Panc1 (cell line): ENCODE measurements at regions not wholly inside any gene's neighbourhood (a gene's known extent, or its start where the extent isn't known, plus 50 kb on each side); places are given as distances from the start of the nearest gene placed in this dataset.

Source experiments
- ATAC-seq: fragments of 200-7000 bp; cut with Tn5 transposase; 2 replicates; pipeline ENCODE4 v1.9.1; 2020; ENCODE audit warnings: mild to moderate bottlenecking, moderate library complexity
- BruUV-seq: library from RNA; stranded (reverse); fragments of 400-500 nt; replicated peaks from 2 replicates; lab custom pipeline; 2021; lab: Mats Ljungman, UMichigan
- CTCF ChIA-PET: fragments of 300-600 bp; sonication (Branson Sonifier 250); formaldehyde crosslinking; loops from one replicate; lab custom pipeline; 2022; ENCODE audit warnings: antibody characterized with exemption; lab: Charles Lee
- POLR2A ChIA-PET: fragments of 300-600 bp; sonication (Branson Sonifier 250); formaldehyde crosslinking; loops from one replicate; lab custom pipeline; 2022; ENCODE audit warnings: antibody characterized with exemption; lab: Charles Lee
- DNase-seq: peaks from one replicate; pipeline ENCODE4 v3.0.0-alpha.2; 2010; ENCODE audit warnings: low read depth, low spot score
- H3K27ac ChIP-seq: 2 replicates; pipeline ENCODE4 v1.5.1; 2011; ENCODE audit warnings: mild to moderate bottlenecking, low read length, inconsistent platforms
- H3K27me3 ChIP-seq: fragments of 200-500 bp; sonication (Bioruptor generic); 2 replicates; pipeline ENCODE4 v1.6.0; 2014; ENCODE audit warnings: low read length, inconsistent platforms; ENCODE audit not compliant: control insufficient read depth, insufficient read depth
- H3K36me3 ChIP-seq: fragments of 200-500 bp; sonication (Bioruptor generic); 2 replicates; pipeline ENCODE4 v1.5.1; 2014; ENCODE audit warnings: inconsistent platforms, mild to moderate bottlenecking, low read length, moderate library complexity; ENCODE audit not compliant: control insufficient read depth, insufficient read depth
- H3K4me1 ChIP-seq: 2 replicates; pipeline ENCODE4 v1.5.1; 2011; ENCODE audit warnings: inconsistent platforms, mild to moderate bottlenecking, low read length, moderate library complexity; ENCODE audit not compliant: control insufficient read depth, insufficient read depth
- H3K4me3 ChIP-seq, 2 experiments: 2 replicates each; pipeline ENCODE4 v1.5.1; 2011 to 2012; ENCODE audit warnings: low read depth in 2 of 2, low read length in 2 of 2, mild to moderate bottlenecking in 2 of 2, inconsistent platforms in 1 of 2, moderate library complexity in 1 of 2
- H3K9me3 ChIP-seq: fragments of 200-500 bp; sonication (Bioruptor generic); 2 replicates; pipeline ENCODE4 v1.5.1; 2014; ENCODE audit warnings: low read depth, mild to moderate bottlenecking, inconsistent platforms, low read length, moderate library complexity; ENCODE audit not compliant: control insufficient read depth, insufficient read depth
- POLR2AphosphoS5 ChIP-seq: IDR thresholded peaks from 2 replicates; pipeline ENCODE4 v1.6.1; 2012; ENCODE audit warnings: mild to moderate bottlenecking, low read depth, low read length, moderate library complexity
- SIN3A ChIP-seq: IDR thresholded peaks from 2 replicates; pipeline ENCODE4 v1.6.1; 2012; ENCODE audit warnings: low read depth, mild to moderate bottlenecking, low read length, moderate library complexity, borderline replicate concordance; ENCODE audit not compliant: insufficient read depth
- TCF7L2 ChIP-seq: IDR thresholded peaks from 2 replicates; pipeline ENCODE4 v1.6.1; 2011; ENCODE audit warnings: mild to moderate bottlenecking, low read depth, low read length, inconsistent platforms
- in situ Hi-C: cut with HindIII; loops from 2 replicates; pipeline ENCODE4 v1.10.0; 2016; ENCODE audit warnings: low sequenced_read_pairs, low pct_unique_long_range_greater_than_20kb
- intact Hi-C: fragments of 100-400 bp; cut with micrococcal nuclease; formaldehyde crosslinking; loops from one replicate; pipeline ENCODE4 v1.10.0; 2022; ENCODE audit not compliant: unreplicated experiment
- TF ChIP-seq, protein P1 (sequence below), 2 experiments: IDR thresholded peaks; 2 replicates each; pipeline ENCODE4 v1.6.1; 2011 to 2012; ENCODE audit warnings: low read depth in 2 of 2, control low read depth in 1 of 2, low read length in 1 of 2, mild to moderate bottlenecking in 1 of 2, moderate library complexity in 1 of 2; ENCODE audit not compliant: insufficient read depth in 1 of 2
- TF ChIP-seq, protein P2 (sequence below): fragments of 450-650 bp; IDR thresholded peaks from 2 replicates; pipeline ENCODE4 v1.5.1; 2017; ENCODE audit warnings: mild to moderate bottlenecking

DNA sequence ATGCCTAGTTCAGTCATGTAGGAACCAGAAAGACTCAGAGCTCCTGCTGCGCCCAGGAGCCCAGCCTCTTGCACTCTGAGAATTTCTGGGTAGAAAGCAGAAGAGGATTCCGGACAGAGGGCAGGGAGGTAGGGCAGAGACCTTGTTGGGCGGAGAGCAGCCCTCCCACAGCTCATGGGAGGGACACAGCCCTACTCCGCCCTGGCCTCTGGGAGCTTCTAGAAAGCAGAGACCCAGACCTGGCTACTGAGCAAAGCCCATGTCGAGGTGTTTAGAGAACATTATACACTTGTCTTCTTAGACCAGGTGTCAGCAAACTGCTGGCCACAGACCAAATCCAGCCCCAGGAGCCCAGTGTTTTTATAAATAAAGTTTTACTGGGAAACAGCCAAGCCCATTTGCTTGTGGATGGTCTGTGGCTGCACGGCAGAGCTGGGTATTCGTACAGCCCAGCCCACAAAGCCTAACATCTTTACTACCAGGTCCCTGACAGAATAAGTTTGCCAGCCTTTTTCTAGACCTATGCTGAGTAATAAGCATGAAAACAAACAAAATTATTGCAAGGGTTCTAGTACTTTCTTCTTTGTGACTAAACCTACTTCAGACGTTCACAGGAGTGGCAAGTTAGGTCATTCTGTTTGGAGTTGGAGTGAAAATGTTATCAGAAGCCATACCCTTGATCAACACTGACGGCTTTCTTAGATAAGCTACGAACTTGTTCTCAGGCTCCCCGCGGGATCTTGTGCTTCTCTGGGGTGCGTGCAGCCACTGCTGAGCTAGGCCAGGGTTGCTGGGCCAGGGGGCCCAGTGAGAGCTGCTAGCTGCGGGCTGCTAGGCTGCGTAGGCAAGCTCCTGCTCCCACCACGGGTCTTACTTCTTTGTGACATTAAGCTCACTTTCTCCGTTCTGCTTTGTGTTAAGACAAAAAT, 235.1 kb upstream of the FOXQ1 start:
- no peaks in the 10 kb centered on the region for H3K36me3 ChIP-seq
- POLR2A ChIA-PET: no interaction called here
- in situ Hi-C loops: no loop called here

DNA sequence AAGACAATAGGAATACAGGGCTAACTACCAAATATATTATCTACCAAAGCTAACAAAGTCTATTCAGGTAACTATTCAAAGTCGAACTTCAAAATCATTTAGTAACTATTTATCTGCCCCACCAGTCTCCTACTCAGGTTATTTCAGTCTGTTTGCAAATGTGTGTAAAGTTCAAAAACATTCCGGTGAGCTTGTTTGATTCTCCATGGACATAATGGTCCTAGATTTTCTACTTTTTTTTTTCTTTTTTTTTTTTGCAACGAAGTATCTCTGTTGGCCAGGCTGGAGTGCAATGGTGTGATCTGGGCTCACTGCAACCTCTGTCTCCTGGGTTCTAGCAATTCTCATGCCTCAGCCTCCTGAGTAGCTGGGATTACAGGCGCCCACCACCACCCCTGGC, 236.0 kb upstream of the FOXQ1 start:
- Histone ChIP-seq H3K4me1 (no peaks in the 10 kb centered on the region), H3K27me3 (no peaks in the 10 kb centered on the region), H3K36me3 (no peaks in the 10 kb centered on the region), H3K4me3 (no peak overlapping the region), H3K9me3 (no peaks in the 10 kb centered on the region), H3K27ac (no peak overlapping the region)
- TF ChIP-seq SIN3A: no peak
- ChIA-PET CTCF (interaction anchor here (0.6 kb wide), 1 partner anchor 29 kb away, joined by 7 read pairs; no protein-coding TSS in a partner anchor), POLR2A (no interaction called here)
- ATAC-seq (no peak), DNase-seq (no peak)
- BruUV-seq: no TSS peak
- intact Hi-C loops (no loop called here), in situ Hi-C loops (no loop called here)

More for the DNA sequence above, 235.1 kb upstream of the FOXQ1 start:
- Histone ChIP-seq H3K4me3 (no peak overlapping the region), H3K9me3 (no peaks in the 10 kb centered on the region), H3K4me1 (no peaks in the 10 kb centered on the region), H3K27me3 (no peaks in the 10 kb centered on the region), H3K27ac (no peak overlapping the region)
- intact Hi-C loops: no loop called here
- ATAC-seq: no peak
- TF ChIP-seq SIN3A: no peak
- TF ChIP-seq, protein P1, sequence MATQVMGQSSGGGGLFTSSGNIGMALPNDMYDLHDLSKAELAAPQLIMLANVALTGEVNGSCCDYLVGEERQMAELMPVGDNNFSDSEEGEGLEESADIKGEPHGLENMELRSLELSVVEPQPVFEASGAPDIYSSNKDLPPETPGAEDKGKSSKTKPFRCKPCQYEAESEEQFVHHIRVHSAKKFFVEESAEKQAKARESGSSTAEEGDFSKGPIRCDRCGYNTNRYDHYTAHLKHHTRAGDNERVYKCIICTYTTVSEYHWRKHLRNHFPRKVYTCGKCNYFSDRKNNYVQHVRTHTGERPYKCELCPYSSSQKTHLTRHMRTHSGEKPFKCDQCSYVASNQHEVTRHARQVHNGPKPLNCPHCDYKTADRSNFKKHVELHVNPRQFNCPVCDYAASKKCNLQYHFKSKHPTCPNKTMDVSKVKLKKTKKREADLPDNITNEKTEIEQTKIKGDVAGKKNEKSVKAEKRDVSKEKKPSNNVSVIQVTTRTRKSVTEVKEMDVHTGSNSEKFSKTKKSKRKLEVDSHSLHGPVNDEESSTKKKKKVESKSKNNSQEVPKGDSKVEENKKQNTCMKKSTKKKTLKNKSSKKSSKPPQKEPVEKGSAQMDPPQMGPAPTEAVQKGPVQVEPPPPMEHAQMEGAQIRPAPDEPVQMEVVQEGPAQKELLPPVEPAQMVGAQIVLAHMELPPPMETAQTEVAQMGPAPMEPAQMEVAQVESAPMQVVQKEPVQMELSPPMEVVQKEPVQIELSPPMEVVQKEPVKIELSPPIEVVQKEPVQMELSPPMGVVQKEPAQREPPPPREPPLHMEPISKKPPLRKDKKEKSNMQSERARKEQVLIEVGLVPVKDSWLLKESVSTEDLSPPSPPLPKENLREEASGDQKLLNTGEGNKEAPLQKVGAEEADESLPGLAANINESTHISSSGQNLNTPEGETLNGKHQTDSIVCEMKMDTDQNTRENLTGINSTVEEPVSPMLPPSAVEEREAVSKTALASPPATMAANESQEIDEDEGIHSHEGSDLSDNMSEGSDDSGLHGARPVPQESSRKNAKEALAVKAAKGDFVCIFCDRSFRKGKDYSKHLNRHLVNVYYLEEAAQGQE (IDR thresholded peaks at IDR 0.05; ENCODE audit: insufficient read depth in 1 of 2, low read depth in 2 of 2, low read length in 1 of 2): no peak
- TF ChIP-seq POLR2AphosphoS5: no peak
- TF ChIP-seq, protein P2, sequence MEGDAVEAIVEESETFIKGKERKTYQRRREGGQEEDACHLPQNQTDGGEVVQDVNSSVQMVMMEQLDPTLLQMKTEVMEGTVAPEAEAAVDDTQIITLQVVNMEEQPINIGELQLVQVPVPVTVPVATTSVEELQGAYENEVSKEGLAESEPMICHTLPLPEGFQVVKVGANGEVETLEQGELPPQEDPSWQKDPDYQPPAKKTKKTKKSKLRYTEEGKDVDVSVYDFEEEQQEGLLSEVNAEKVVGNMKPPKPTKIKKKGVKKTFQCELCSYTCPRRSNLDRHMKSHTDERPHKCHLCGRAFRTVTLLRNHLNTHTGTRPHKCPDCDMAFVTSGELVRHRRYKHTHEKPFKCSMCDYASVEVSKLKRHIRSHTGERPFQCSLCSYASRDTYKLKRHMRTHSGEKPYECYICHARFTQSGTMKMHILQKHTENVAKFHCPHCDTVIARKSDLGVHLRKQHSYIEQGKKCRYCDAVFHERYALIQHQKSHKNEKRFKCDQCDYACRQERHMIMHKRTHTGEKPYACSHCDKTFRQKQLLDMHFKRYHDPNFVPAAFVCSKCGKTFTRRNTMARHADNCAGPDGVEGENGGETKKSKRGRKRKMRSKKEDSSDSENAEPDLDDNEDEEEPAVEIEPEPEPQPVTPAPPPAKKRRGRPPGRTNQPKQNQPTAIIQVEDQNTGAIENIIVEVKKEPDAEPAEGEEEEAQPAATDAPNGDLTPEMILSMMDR: no peak
- TF ChIP-seq TCF7L2: no peak
- no TSS peak for BruUV-seq
- CTCF ChIA-PET: no interaction called here
- DNase-seq: no peak

DNA sequence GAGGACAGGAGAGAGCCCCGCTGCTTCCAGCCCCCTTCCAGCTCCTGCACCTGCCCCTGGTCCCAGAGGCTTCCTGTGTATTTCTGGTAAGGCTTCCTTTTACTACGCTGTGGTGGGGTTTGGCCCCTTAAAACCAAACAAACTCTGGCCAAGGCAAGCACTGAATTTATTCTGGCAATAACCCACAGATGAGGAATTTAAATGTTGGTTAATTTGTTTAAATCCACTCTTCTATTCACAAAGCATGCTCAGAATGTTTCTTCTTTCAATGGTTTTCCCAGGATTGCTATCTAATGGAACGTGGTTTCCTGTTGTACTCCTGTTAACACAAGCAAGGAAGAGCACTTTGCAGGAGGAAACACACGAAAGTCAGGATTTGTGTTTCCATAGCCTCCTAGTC, 236.5 kb upstream of the FOXQ1 start:
- intact Hi-C loops: no loop called here
- Histone ChIP-seq H3K4me1 (no peaks in the 10 kb centered on the region), H3K9me3 (no peaks in the 10 kb centered on the region), H3K27ac (no peak overlapping the region), H3K36me3 (no peaks in the 10 kb centered on the region), H3K27me3 (no peaks in the 10 kb centered on the region), H3K4me3 (no peak overlapping the region)
- ATAC-seq: no peak
- in situ Hi-C loops: no loop called here
- TF ChIP-seq, protein P1 (IDR thresholded peaks at IDR 0.05; ENCODE audit: insufficient read depth in 1 of 2, low read depth in 2 of 2, low read length in 1 of 2): no peak
- no peak for TF ChIP-seq SIN3A
- TF ChIP-seq TCF7L2: no peak
- TF ChIP-seq, protein P2: no peak
- no peak for TF ChIP-seq POLR2AphosphoS5
- no peak for DNase-seq
- POLR2A ChIA-PET: no interaction called here
- no TSS peak for BruUV-seq
- CTCF ChIA-PET: interaction anchor here (0.6 kb wide), 1 partner anchor 28 kb away, joined by 7 read pairs; no protein-coding TSS in a partner anchor
